ENCODE measurements at regions not wholly inside any gene's neighbourhood (a gene's known extent, or its start where the extent isn't known, plus 50 kb on each side); places are given as distances from the start of the nearest gene placed in this dataset.

GRCh38 chr2:66306483-66306882, 128.4 kb upstream of the MEIS1 start:
- Histone ChIP-seq H3K27ac (no peak overlapping the region), H3K27me3 (replicated peaks) (no peaks in the 10 kb centered on the region), H3K4me3 (ENCODE audit: low read depth, low read length) (no peak overlapping the region), H3K36me3 (replicated peaks) (no peaks in the 10 kb centered on the region)
- no peak for TF ChIP-seq CTCF (IDR thresholded peaks at IDR 0.05; ENCODE audit: low read depth, low read length, missing control alignments)
- in situ Hi-C loops (cut with HindIII; ENCODE audit: low pct_ligation_motif_present, low sequenced_read_pairs) = no loop called here
- no peak for DNase-seq

- TF ChIP-seq CTCF (IDR thresholded peaks at IDR 0.05; ENCODE audit: low read depth, low read length, missing control alignments) = no peak
- Histone ChIP-seq H3K4me3 (ENCODE audit: low read depth, low read length) (no peak overlapping the region), H3K27me3 (replicated peaks) (no peaks in the 10 kb centered on the region), H3K36me3 (replicated peaks) (no peaks in the 10 kb centered on the region), H3K27ac (no peak overlapping the region)
- DNase-seq = no peak
- in situ Hi-C loops (cut with HindIII; ENCODE audit: low pct_ligation_motif_present, low sequenced_read_pairs) = no loop called here
Observed at GRCh38 chr2:66305718-66306117, 129.2 kb upstream of the MEIS1 start.

- Histone ChIP-seq H3K4me3 (ENCODE audit: low read depth, low read length) (no peak overlapping the region), H3K36me3 (replicated peaks) (no peaks in the 10 kb centered on the region), H3K27ac (no peak overlapping the region), H3K27me3 (replicated peaks) (no peaks in the 10 kb centered on the region)
- DNase-seq = no peak
- no peak for TF ChIP-seq CTCF (IDR thresholded peaks at IDR 0.05; ENCODE audit: low read depth, low read length, missing control alignments)
- in situ Hi-C loops (cut with HindIII; ENCODE audit: low pct_ligation_motif_present, low sequenced_read_pairs) = no loop called here
Observed at GRCh38 chr2:66303471-66303870, 131.5 kb upstream of the MEIS1 start.

GRCh38 chr2:66301767-66302140, 133.2 kb upstream of the MEIS1 start:
- Histone ChIP-seq H3K27ac (no peak overlapping the region), H3K36me3 (replicated peaks) (no peaks in the 10 kb centered on the region), H3K4me3 (ENCODE audit: low read depth, low read length) (no peak overlapping the region), H3K27me3 (replicated peaks) (no peaks in the 10 kb centered on the region)
- TF ChIP-seq CTCF (IDR thresholded peaks at IDR 0.05; ENCODE audit: low read depth, low read length, missing control alignments) = no peak
- in situ Hi-C loops (cut with HindIII; ENCODE audit: low pct_ligation_motif_present, low sequenced_read_pairs) = no loop called here
- DNase-seq = no peak

- Histone ChIP-seq H3K4me3 (ENCODE audit: low read depth, low read length) (no peak overlapping the region), H3K27ac (no peak overlapping the region), H3K36me3 (replicated peaks) (no peaks in the 10 kb centered on the region), H3K27me3 (replicated peaks) (no peaks in the 10 kb centered on the region)
- TF ChIP-seq CTCF (IDR thresholded peaks at IDR 0.05; ENCODE audit: low read depth, low read length, missing control alignments) = no peak
- in situ Hi-C loops (cut with HindIII; ENCODE audit: low pct_ligation_motif_present, low sequenced_read_pairs) = no loop called here
- no peak for DNase-seq
Observed at GRCh38 chr2:66301022-66301766, 133.7 kb upstream of the MEIS1 start.

GRCh38 chr2:66283787-66284186, 151.1 kb upstream of the MEIS1 start:
- no peak for TF ChIP-seq CTCF (IDR thresholded peaks at IDR 0.05; ENCODE audit: low read depth, low read length, missing control alignments)
- no peaks in the 10 kb centered on the region for H3K36me3 ChIP-seq (replicated peaks)
- in situ Hi-C loops (cut with HindIII; ENCODE audit: low pct_ligation_motif_present, low sequenced_read_pairs) = no loop called here
- DNase-seq = no peak
- no peak overlapping the region for H3K27ac ChIP-seq
- no peaks in the 10 kb centered on the region for H3K27me3 ChIP-seq (replicated peaks)
- no peak overlapping the region for H3K4me3 ChIP-seq (ENCODE audit: low read depth, low read length)
